Ovary (tissue), 7 donors: ENCODE measurements at regions not wholly inside any gene's neighbourhood (a gene's known extent, or its start where the extent isn't known, plus 50 kb on each side); places are given as distances from the start of the nearest gene placed in this dataset.

Experiments
- DNase-seq, 5 donors: peaks; one replicate each; pipeline ENCODE4 v3.0.0-alpha.2; 2019 to 2020
- H3K27ac ChIP-seq, 2 donors: fragments of 200-600 bp; one replicate each; pipeline versions ENCODE4 v1.5.1 to v1.8.0; 2019 to 2022
- H3K27me3 ChIP-seq: fragments of 200-600 bp; one replicate; pipeline ENCODE4 v1.8.0; 2022
- H3K36me3 ChIP-seq: fragments of 200-600 bp; sonication (generic); one replicate; pipeline ENCODE4 v1.5.1; 2019
- H3K4me1 ChIP-seq: one replicate; pipeline ENCODE4 v1.8.1; 2013; ENCODE audit warnings: mild to moderate bottlenecking, moderate library complexity; ENCODE audit not compliant: insufficient read depth
- H3K4me3 ChIP-seq: fragments of 200-600 bp; sonication (generic); one replicate; pipeline ENCODE4 v1.5.1; 2017
- H3K9me3 ChIP-seq, 2 donors: fragments of 200-600 bp in 1 of 2; sonication (generic) in 1 of 2; one replicate each; pipeline versions ENCODE4 v1.5.1 to v1.8.1; 2013 to 2019; ENCODE audit warnings: mild to moderate bottlenecking in 1 of 2, moderate library complexity in 1 of 2
- EP300 ChIP-seq: sonication (generic); formaldehyde crosslinking; IDR thresholded peaks from one replicate; pipeline ENCODE4 v1.6.1; 2017; ENCODE audit warnings: antibody characterized with exemption
- POLR2A ChIP-seq: fragments of 450-650 bp; IDR thresholded peaks from one replicate; pipeline ENCODE4 v1.6.1; 2017; ENCODE audit warnings: antibody characterized with exemption, mild to moderate bottlenecking, moderate library complexity
- WGBS, 3 donors: extraction: QIAGEN DNeasy Blood & Tissue Kit in 1 of 3; methylation state at CpG; one replicate each; pipeline versions ENCODE4 v1.1.5 to v1.1.7; 2013 to 2017; 5-methylcytosine and 5-hydroxymethylcytosine counted together
- intact Hi-C, 4 donors: fragments of 100-400 bp; cut with DNase I; formaldehyde crosslinking; loops; one replicate each; pipeline versions ENCODE4 v1.11.0 to v1.15.1; 2022 to 2023
- TF ChIP-seq, protein P1 (sequence below), 3 donors: fragments of 450-650 bp in 2 of 3; fragments of 200-600 bp in 1 of 3; IDR thresholded peaks; one replicate each; pipeline versions ENCODE4 v1.5.1 to v1.8.0; 2016 to 2022; ENCODE audit warnings: antibody characterized with exemption in 3 of 3, mild to moderate bottlenecking in 1 of 3
- donor health status: DM: no; HTN: no; CAD: no; lungs with moderate emphysema.
- donor health status: DM: no; HTN: no; CAD: no.
- donor health status: Bipolar disorder and iron deficiency.
- donor health status: DM: no; HTN: no; CAD: no.
- donor health status: DM: yes; HTN: yes; CAD: no.

DNA sequence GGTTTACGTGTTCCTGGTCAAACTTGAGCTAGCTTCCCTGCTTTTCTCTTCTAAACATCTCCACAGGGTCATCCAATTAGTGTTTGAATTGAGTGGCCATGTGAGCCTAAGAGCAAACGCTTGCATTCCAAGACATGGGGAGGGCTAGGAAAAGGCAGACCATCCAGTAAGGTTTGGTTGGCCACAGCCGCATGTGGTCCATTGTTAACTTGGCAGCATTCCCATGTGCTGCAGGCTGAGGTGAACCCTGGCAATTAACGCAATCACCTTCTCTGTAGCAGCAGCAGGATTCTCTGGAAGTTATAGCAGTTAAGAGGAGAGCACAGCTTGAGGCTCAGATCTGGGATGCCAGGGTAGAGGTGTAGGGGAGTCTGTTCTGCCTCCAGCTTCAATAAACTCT is 502.2 kb upstream of the LMCD1 start:
- Histone ChIP-seq H3K9me3 (no peaks in the 10 kb centered on the region), H3K4me3 (no peak overlapping the region), H3K36me3 (no peaks in the 10 kb centered on the region), H3K27ac (no peak overlapping the region), H3K27me3 (no peaks in the 10 kb centered on the region), H3K4me1 (no peaks in the 10 kb centered on the region)
- intact Hi-C loops, result no loop called here
- no peak for DNase-seq
- no peak for TF ChIP-seq POLR2A
- TF ChIP-seq, protein P1, sequence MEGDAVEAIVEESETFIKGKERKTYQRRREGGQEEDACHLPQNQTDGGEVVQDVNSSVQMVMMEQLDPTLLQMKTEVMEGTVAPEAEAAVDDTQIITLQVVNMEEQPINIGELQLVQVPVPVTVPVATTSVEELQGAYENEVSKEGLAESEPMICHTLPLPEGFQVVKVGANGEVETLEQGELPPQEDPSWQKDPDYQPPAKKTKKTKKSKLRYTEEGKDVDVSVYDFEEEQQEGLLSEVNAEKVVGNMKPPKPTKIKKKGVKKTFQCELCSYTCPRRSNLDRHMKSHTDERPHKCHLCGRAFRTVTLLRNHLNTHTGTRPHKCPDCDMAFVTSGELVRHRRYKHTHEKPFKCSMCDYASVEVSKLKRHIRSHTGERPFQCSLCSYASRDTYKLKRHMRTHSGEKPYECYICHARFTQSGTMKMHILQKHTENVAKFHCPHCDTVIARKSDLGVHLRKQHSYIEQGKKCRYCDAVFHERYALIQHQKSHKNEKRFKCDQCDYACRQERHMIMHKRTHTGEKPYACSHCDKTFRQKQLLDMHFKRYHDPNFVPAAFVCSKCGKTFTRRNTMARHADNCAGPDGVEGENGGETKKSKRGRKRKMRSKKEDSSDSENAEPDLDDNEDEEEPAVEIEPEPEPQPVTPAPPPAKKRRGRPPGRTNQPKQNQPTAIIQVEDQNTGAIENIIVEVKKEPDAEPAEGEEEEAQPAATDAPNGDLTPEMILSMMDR (IDR thresholded peaks at IDR 0.05), result no peak
- TF ChIP-seq EP300, result no peak
- WGBS, 3 donors, result 46 to 77% (median 58%) methylated on average over 4 of the region's 4 CpGs

DNA sequence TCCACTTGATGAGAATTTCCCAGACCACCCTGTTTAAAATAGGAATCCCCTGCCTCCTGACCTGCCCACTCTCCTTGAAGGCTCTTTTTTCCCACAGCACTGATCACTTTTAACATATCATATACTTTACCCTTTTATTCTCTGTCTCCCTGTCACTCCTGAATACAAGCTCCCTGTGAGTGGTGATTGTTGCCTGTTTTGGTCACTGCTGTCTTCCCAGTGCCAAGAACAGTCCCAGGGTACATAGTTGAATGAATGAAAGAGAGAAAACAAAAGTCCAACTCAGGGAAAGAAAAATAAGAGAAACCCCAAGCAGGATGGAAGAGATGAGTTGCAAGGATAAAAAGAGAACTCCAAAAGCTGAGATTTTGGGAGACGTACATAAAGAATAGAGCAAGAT is 500.3 kb upstream of the LMCD1 start:
- Histone ChIP-seq H3K36me3 (no peaks in the 10 kb centered on the region), H3K27me3 (no peaks in the 10 kb centered on the region), H3K4me3 (no peak overlapping the region), H3K9me3 (no peaks in the 10 kb centered on the region), H3K27ac (no peak overlapping the region), H3K4me1 (no peaks in the 10 kb centered on the region)
- WGBS, 3 donors, result 47 to 84% (median 67%) methylated on average over 1 of the region's 1 CpG
- TF ChIP-seq, protein P1 (IDR thresholded peaks at IDR 0.05), result no peak
- TF ChIP-seq EP300 (no peak), POLR2A (no peak)
- no peak for DNase-seq
- intact Hi-C loops, result no loop called here

DNA sequence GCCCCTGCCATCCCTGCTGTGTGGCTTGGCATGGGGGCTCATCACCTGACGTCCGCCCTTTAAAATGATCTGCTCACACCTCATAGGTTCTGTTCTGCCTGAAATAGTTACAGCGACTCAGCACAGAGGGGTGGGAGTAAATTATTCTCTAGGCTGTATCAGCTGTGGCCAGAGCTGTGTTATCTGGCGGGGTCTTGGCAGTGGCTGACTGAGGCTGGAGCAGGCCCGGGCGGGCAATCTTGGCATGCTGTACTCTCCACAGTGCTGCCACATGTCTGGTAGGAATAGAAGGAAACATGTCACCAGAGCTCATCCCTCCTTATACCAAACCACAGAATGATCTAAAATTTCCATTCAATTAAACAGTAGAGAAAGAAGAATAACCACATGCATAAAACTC is 499.9 kb upstream of the LMCD1 start:
- TF ChIP-seq, protein P1 (IDR thresholded peaks at IDR 0.05), result no peak
- TF ChIP-seq EP300 (no peak), POLR2A (no peak)
- intact Hi-C loops, result no loop called here
- Histone ChIP-seq H3K4me3 (no peak overlapping the region), H3K36me3 (no peaks in the 10 kb centered on the region), H3K27ac (no peak overlapping the region), H3K27me3 (no peaks in the 10 kb centered on the region), H3K9me3 (no peaks in the 10 kb centered on the region), H3K4me1 (no peaks in the 10 kb centered on the region)
- DNase-seq, result no peak
- WGBS, 3 donors, result 39 to 42% (median 41%) methylated on average over 6 of the region's 6 CpGs

DNA sequence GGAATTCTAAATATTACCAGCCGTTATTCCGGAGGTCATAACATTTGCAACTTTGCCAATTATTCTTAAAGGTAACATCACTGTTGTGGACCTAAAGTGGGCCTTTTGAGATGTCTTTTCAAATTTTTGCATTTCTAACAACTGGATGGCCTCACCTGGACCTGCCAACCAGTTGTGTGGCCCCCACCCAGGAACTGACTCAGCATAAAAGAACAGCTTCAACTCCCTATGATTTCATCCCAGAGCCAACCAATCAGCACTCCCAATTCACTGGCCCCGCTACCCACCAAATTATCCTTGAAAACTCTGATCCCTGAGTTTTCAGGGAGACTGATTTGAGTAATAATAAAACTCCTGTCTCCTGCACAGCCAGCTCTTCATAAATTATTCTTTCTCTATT is 489.7 kb upstream of the LMCD1 start:
- Histone ChIP-seq H3K27me3 (no peaks in the 10 kb centered on the region), H3K4me1 (no peaks in the 10 kb centered on the region), H3K27ac (no peak overlapping the region), H3K4me3 (no peak overlapping the region), H3K9me3 (no peaks in the 10 kb centered on the region), H3K36me3 (no peaks in the 10 kb centered on the region)
- no peak for DNase-seq
- TF ChIP-seq POLR2A, result no peak
- TF ChIP-seq, protein P1 (IDR thresholded peaks at IDR 0.05), result no peak
- TF ChIP-seq EP300, result no peak
- 34 to 51% (median 42%) methylated on average over 3 of the region's 3 CpGs for WGBS, 3 donors
- intact Hi-C loops, result no loop called here
